ENCODE measurements at regions not wholly inside any gene's neighbourhood (a gene's known extent, or its start where the extent isn't known, plus 50 kb on each side); places are given as distances from the start of the nearest gene placed in this dataset.

GRCh38 chr11:87438416-87438815, 400.7 kb downstream of the TMEM135 start:
- TF ChIP-seq, protein P1, sequence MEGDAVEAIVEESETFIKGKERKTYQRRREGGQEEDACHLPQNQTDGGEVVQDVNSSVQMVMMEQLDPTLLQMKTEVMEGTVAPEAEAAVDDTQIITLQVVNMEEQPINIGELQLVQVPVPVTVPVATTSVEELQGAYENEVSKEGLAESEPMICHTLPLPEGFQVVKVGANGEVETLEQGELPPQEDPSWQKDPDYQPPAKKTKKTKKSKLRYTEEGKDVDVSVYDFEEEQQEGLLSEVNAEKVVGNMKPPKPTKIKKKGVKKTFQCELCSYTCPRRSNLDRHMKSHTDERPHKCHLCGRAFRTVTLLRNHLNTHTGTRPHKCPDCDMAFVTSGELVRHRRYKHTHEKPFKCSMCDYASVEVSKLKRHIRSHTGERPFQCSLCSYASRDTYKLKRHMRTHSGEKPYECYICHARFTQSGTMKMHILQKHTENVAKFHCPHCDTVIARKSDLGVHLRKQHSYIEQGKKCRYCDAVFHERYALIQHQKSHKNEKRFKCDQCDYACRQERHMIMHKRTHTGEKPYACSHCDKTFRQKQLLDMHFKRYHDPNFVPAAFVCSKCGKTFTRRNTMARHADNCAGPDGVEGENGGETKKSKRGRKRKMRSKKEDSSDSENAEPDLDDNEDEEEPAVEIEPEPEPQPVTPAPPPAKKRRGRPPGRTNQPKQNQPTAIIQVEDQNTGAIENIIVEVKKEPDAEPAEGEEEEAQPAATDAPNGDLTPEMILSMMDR (IDR thresholded peaks at IDR 0.05; ENCODE audit: insufficient read depth, missing control alignments) = no peak
- FAIRE-seq = no peak
- no peak for DNase-seq (ENCODE audit: insufficient read length, low spot score)

DNA sequence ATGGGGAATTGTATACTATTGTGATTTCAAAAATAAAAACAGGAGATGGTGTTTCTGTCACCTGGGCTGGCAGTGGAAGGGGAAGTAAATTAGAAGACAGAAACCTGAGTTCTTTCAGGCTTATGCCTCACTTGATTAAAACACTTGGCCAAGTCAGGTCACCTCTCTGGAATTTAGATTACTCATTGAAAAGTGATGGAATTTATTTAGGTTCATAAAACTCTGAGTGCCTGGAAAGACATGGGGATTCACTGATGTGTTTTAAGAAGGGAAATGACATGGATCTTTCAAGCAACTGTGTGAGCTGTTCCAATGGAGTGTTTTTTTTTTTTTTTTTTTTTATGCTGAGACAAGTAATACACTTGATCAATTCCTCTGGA, 400.1 kb downstream of the TMEM135 start:
- FAIRE-seq (no peak), DNase-seq (ENCODE audit: insufficient read length, low spot score) (no peak)
- TF ChIP-seq, protein P1 (IDR thresholded peaks at IDR 0.05; ENCODE audit: insufficient read depth, missing control alignments) = no peak

DNA sequence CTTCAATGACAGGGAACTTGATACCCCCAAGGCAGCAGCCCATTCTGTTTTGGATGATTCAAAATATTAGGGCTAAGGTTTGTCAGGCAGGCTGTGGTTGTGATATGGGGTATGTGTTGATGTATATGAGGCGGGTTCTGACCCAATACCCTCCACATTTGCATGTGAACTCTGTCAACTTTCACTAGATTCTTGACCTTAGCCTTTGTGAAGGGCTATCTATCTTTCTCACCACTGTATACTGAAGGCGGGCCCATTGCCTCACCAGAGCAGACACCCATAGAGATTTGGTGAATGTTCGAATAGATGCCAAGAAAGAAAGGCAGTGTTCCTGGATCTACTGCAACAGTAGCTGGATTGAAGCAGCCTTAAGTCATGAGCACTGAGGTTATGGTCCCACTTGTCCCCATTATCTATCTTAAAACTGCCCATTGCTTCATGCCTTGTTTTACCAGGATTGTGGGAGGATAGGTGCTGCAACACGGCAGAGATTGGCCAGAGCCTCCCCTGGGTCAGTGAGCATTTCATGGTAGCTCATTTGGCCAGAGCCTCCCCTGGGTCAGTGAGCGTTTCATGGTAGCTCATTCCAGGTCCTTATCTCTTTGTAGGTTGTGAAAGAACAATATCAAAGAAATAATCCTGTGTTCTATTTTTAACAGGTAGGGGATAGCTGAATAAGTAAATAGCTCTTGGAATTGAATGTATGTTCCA, 399.6 kb downstream of the TMEM135 start:
- DNase-seq (ENCODE audit: insufficient read length, low spot score) (no peak), FAIRE-seq (no peak)
- TF ChIP-seq, protein P1 (IDR thresholded peaks at IDR 0.05; ENCODE audit: insufficient read depth, missing control alignments) = no peak

- FAIRE-seq (no peak), DNase-seq (ENCODE audit: insufficient read length, low spot score) (no peak)
- TF ChIP-seq, protein P1 (IDR thresholded peaks at IDR 0.05; ENCODE audit: insufficient read depth, missing control alignments) = no peak
These were observed 394.3 kb downstream of the TMEM135 start for GRCh38 chr11:87432022-87432421.

DNA sequence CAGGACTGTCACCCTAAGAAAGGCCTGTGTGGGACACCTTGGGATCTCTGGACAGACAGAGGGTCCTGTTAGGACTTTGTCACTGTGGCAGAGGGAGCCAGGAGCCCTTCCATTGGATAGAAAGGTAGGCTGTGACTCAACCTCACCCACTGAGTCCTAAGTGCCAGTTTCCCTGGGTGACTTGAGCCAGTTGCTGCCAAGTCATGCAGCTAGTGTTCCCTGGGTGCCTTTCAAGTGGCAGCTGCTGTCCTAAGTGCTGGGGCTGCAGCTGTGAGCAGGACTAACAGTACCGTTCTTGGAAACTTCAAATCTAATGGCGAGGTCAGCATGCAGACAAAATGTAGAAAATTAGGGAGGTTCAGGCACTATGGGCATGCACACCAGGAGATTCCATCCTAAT, 393.7 kb downstream of the TMEM135 start:
- DNase-seq (ENCODE audit: insufficient read length, low spot score) (no peak), FAIRE-seq (no peak)
- TF ChIP-seq, protein P1 (IDR thresholded peaks at IDR 0.05; ENCODE audit: insufficient read depth, missing control alignments) = no peak

DNA sequence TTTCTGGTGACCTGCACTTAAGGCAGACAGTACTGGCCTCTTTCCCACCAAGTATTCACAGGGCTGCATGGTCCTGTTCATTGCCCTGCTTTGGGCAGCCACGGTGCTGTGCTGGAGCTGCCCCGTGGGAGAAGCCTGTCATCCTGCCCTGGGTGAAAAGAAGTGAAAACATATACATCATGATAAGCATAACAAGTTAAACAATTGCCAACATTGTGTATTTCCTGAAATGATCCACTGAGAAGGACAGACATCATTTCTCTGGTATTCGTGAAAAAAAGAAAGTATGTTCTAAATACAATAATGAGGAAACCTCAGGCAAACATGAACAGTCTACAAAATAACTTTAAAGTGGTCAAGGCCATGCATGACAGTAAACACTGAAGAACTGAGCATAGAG, 393.1 kb downstream of the TMEM135 start:
- TF ChIP-seq, protein P1 (IDR thresholded peaks at IDR 0.05; ENCODE audit: insufficient read depth, missing control alignments) = no peak
- FAIRE-seq (no peak), DNase-seq (ENCODE audit: insufficient read length, low spot score) (no peak)

GRCh38 chr11:87429996-87430395, 392.3 kb downstream of the TMEM135 start:
- TF ChIP-seq, protein P1 (IDR thresholded peaks at IDR 0.05; ENCODE audit: insufficient read depth, missing control alignments) = no peak
- DNase-seq (ENCODE audit: insufficient read length, low spot score) (no peak), FAIRE-seq (no peak)
